Esophagus muscularis mucosa (tissue), 3 donors: ENCODE measurements at regions not wholly inside any gene's neighbourhood (a gene's known extent, or its start where the extent isn't known, plus 50 kb on each side); places are given as distances from the start of the nearest gene placed in this dataset.

Experiments
- CTCF ChIP-seq, 3 experiments: fragments of 200-600 bp in 2 of 3; fragments of 450-650 bp in 1 of 3; sonication (generic) in 2 of 3; IDR thresholded peaks; one replicate each; pipeline ENCODE4 v1.5.1; 2017 to 2019; ENCODE audit warnings: antibody characterized with exemption in 3 of 3, mild to moderate bottlenecking in 2 of 3, moderate library complexity in 1 of 3
- POLR2A ChIP-seq: fragments of 450-650 bp; IDR thresholded peaks from one replicate; pipeline ENCODE4 v1.6.1; 2017; ENCODE audit warnings: antibody characterized with exemption, moderate library complexity, mild to moderate bottlenecking, low read depth

GRCh38 chr6:115133790-115134189, 791.0 kb upstream of the HS3ST5 start:
- TF ChIP-seq CTCF (IDR thresholded peaks at IDR 0.05) (no peak), POLR2A (no peak)
